Skeletal muscle cell (primary cell): ENCODE measurements at regions not wholly inside any gene's neighbourhood (a gene's known extent, or its start where the extent isn't known, plus 50 kb on each side); places are given as distances from the start of the nearest gene placed in this dataset.

ENCODE experiments used
- DNase-seq: peaks from one replicate; pipeline ENCODE4 v3.0.0-alpha.2; 2010; ENCODE audit warnings: low read depth
- H3K4me3 ChIP-seq: 2 replicates; pipeline ENCODE4 v1.5.1; 2011; ENCODE audit warnings: low read depth, mild to moderate bottlenecking, control low read depth, low read length, moderate library complexity

DNA sequence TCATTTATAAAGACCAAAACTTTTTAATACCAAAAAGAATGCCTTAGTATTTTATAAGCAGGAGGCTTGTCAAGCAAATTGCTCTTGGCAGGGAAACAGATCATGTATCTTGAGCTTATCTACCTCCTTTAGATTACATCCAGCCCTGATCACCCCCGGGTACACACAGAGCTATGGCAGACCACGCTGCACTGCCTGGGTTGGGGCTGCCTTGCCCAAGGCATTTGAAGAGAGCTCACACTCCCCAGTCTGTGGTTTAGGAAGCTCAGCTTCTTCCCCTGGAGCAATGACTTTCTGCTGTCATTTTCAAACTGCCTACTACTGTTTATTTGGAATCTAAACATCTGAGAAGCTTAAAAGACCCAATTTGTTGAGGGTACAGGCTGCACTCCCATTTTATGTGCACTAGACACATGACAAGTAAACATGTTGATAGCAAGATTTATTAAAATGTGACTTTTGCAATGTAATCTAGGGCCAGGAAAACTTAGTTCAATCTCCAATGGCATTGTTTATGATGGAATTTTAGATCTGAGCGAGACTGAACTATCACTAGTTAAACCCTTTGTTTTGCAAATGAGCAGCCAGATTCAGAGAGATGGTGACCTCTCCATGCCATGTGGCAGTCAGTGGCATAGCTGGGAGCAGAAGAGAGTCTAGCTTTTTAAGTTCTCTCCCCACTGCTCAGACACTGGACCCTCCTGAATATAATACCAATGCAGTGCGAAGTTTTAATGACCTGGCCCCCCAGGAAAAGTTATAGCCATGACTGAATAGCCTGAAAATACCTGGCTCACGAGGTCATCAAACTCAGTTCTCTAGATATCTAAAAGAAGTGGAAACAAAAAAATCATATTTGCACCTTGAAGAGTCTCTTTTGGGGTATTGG is 214.9 kb downstream of the HLX start:
- DNase-seq, result no peak
- H3K4me3 ChIP-seq, result no peak overlapping the region

DNA sequence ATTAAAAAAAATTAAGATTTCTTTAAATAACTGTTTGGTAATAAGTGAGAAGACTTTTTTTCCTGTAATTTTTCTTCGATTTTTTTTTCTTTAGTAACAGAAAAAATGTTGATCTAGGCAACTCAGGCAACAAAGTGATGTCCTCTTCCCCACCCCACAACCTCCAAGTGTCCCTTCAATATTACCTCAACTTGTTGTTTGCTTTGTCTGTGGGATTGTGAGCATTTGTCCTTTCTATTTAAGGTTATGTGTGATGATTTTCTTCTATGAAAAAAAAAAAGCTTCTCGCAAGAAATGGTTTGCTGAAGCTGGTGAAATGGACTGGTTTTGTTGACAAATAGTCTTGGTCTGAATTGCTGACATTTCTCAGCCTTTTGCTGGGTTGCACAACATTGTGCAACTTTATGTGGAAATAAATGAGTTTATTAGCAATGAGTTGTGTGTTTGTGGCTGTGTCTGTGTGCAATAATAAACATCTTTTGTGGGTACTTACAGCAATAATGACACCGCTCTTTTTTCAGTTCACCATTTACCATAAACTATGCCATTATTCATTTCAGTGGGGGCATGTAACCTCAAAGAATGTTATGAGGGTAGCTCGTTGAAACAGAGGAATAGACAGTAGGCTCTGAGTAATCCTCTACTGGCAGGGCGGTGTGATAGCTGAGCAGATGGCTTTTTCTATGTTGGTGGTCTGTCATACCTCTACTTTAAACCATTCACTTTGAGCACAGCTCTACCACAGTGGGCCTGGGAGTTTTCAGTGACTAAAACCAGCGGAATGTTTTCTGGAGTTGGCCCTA is 218.4 kb downstream of the HLX start:
- no peak overlapping the region for H3K4me3 ChIP-seq
- DNase-seq, result peak; percentile 96

DNA sequence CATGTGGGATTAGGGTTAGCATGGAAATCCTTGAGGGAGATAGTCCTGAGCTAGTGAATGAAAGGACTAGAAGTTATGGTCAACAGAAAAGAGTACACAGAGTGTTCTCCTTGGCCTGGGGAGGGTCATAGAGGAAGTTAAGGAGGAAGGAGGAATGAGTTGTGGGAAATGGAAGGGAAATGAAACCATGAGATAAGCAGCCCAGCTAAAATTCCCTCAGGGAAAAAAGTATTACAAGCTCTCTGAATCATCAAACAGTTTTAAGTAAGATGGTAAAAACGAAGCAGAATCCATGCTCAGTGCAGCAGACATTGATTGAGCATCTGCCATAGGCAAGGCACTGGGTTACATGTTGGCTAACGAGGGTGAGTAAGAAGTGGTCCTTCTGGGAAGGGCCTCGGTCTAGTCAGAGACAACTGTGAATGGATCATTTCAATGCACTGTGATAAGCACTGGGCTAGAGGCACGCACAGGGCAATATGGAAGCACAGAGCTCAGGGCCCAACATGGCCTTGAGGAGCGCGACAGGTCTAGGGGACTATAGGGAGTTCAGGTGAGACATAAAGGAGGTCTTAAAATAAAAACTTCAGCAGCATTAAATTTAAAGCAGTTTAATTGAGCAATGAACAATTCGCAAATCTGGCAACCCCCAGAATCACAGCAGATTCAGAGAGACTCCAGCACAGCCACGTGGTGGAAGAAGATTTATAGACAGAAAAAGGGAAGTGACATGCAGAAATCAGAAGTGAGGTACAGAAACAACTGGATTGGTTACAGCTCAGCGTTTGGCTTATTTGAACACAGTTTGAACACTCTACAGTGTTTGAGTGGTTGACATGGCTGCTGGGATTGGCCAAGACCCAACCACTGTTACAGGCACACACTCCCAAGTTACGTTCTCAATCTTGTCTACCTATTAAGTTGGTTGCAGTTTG is 219.5 kb downstream of the HLX start:
- H3K4me3 ChIP-seq, result no peak overlapping the region
- peak; percentile 79 for DNase-seq

DNA sequence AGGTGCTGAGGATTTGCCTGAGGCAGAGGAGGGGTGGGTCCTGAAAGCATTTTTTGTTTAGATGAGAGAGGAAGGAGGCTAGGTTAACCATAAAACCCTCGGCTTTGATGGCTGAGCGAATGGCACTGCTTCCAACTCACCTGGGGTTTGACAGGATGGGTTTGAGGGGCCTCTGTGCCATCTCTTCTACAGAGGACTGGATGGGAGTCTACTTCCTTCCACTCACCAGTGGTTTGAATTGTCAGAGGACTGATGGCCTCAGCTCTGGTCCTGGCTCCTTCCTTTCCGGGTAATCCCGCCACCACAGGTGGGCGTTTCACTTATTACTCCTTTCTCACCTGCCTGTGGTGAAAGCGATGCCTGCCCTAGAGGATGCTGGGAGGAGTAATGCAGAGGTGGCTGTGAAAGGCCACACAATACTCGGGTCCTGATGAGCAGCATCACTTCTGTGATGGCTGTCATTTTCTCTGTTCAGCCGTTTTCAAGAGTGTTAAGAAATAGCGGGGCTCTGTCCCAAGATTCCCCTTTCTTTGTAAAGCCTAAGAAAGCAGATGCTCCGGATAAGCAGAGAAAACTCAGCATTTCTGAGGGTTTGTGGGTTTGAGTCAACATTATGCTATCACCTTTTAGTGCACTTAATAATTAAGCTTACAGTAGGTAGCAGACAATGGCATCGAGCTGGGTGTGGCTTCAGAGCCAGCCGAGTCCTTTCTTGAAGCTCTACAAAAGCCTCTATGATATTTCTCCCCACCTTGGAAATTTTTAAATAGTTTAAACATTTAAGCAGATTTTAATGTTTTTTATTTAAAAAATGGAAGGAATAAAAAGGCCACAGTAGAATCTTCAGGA is 220.7 kb downstream of the HLX start:
- no peak for DNase-seq
- no peak overlapping the region for H3K4me3 ChIP-seq

DNA sequence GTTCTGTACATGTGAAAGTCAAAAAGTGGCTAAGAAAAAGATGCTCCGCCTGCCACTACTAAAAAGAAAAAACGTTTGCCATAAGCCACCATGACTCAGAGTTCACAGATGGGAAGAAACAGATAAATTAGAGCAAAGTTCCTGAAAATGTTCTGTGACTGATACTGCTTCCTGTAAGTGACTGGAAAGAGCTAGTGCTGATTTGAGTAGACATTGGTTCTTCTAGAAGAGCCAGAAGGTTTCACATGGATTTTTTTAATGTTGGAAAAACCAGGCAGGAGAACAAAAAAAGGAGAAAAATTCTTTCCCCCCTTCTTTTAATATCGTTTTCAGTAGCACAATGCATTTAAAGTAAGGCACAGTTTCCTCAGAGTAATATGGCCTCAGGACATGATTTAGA is 221.4 kb downstream of the HLX start:
- DNase-seq, result peak; percentile 89
- H3K4me3 ChIP-seq, result no peak overlapping the region

DNA sequence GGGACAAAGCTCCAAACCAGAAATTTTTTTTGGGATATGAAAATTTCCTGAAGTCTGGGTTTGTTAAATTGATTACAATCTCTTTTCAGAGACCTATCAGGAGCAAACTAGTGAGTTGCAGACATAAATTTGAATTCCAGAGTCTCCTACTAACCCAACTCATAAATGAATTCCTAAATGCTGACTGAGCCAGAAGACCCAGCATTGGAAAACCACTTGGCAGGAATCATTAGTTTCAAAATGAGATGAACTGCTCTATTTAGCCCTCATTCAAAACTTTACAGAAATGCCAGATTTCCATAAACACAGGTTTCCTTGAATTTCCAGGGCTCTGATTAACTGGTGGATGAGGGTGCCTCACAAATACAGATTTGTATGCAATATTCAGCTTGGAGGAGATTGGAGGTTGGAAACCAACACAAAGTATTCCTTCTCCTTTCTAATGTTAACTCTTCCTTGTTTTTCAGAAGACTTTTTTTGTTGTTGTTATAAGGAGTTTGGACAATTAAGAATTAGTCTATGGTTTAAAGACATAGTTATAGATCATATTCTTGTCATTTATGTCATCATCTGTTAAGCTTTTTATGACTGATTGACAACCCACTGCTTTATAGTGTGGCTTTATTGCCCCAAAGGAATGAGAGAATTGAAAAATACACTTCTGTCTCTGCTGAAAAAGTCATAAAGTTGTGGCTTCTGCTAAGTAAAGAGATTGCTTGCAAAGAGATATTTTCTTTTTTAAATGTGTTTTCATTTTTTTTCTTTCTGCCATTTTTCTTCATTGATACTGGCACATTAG is 222.8 kb downstream of the HLX start:
- DNase-seq, result peak; percentile 64
- no peak overlapping the region for H3K4me3 ChIP-seq

DNA sequence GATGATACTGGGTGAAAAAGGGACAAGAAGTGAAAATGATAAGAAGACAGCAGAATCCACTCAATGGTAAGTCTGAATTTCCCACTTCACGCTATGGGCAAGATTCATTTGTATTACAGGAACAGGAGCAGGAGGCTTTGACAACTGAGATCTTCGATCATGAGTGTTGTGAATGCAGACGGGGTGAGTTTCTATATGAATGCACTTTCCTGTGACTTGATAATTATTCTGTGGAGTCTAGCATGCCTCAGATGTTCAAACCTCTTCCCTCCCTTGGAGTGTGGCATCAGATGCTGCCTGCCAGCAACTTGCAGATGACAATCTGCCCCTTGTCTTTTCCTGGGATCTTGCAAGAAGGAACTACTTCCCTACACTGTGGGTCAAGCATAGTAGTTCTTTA is 225.4 kb downstream of the HLX start:
- no peak for DNase-seq
- no peak overlapping the region for H3K4me3 ChIP-seq

DNA sequence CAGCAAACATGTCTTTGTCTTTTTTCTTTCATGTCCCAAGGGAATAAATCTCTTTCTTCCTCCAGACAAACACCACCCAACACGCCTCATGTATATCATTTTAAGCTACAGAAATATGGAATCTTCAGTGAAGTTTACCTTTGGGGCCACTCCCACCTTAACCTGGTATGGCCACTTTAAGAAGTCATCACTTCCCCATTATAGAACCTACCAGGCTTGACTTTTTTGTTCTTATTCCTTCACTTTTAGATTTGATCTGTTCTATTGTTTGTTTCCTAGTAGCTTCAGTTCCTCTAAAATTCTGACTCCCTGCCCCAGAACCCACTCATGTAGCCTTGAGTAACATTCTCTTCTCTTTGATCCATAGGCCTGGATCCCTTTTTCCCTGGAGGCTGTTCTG is 226.3 kb downstream of the HLX start:
- no peak overlapping the region for H3K4me3 ChIP-seq
- DNase-seq, result no peak

DNA sequence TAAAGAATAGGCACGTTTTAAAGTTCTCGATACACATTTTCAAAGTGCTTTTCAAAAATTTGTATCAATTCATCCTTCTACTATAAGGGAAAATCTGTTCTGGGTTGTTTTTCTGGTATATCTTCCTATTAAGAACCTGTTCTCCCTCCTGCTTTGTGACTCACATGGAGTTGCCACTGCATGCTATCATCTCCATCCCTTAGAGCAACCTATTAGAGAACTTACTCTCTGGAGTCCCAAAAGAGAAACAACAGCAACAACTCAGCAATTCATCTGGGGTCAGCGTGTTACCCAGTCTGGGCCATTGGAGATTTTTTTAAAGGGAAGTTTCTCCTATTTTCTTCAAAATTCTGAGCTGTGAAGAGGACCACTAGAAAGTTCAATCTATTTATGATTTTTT is 227.4 kb downstream of the HLX start:
- DNase-seq, result no peak

DNA sequence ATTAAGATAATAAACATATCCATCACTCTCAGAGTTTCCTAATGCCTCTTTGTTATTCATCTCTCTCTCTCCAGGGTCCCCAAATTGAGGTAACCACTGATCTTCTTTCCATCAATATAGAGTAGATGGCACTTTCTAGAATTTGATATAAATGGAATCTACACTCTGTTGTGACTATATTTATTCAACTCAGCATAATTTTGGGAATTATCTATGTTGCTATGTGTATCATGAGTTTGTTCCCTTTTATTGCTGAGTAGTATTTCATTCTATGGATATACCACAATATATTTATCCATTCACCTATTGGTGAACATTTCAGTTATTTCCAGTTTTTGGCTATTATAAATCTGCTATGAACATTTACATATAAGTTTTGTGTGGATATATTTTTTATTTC is 230.7 kb downstream of the HLX start:
- H3K4me3 ChIP-seq, result no peak overlapping the region
- no peak for DNase-seq

More for the DNA sequence above, 227.4 kb downstream of the HLX start:
- no peak overlapping the region for H3K4me3 ChIP-seq

DNA sequence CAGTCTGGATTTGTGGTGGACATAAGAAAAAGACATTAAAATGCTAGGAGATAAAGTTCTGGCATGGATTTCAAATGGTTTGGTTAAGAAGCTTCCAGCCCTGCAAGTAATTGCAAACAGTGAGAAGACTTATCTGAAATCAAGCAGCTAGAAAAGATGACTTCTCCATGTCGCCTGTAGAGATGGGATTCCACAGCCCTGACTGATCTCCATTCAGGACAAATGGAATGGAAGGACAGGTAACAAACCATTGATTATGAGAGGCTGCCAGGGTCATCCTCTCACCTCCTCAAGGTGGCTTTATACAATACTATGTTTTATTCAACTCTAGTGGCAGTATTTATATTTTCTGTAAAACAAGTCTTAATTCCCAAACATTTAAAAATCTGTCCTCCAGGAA is 237.9 kb downstream of the HLX start:
- no peak overlapping the region for H3K4me3 ChIP-seq
- DNase-seq, result no peak

DNA sequence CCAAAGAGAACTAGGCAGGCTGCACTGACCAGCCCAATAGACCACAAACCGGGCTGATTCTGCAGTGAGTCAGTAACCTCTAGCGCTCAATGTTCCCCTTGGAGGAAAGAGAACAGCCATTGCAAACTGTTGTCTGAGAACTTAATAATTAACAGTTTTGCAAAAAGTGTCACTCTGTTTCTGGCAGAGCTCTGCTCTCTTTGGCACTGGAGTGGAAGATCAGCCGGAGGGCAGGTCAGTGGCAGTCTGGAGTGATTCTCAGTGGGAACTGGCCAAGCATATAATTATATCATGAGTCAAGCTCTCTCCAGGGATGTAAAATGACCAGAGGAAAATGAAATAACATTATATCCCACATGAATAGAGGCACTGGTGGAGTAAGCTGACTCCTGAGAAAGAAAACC is 238.3 kb downstream of the HLX start:
- peak; percentile 87 for DNase-seq
- H3K4me3 ChIP-seq, result no peak overlapping the region

DNA sequence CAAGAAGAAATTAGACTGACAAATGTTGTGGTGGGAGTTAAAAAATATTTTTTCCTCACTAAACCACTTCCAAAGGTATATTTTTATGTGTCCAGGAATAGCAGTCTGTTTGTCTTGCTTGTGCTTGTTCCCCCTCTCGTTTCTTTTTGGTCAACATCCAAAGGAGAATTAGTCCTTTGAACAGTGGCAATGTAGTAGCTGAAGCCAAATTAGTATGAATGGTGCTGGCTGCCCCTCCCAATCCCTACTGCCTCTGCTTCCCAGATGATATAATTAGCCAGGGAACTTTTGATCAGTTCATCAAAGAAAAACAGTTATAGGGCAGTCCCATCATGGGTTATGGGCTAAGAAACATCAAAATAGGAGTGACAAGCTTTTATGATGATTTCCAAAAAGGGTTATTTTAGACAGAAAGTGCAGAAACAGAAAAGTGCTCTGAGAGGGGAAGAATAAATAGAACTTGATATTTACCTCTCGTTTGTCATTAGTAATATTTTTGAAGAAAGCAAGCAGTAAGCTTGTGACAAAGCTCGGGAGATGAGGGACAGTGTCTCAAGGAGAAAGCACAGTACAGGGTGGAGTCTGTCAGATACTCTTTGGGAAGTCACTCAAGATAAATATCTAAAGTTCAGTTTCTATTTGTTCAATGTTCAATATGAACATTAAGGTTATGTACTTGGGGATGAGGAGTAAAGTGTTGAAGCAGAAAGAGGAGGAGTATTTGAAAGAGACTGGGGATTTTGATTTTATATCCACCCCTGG is 239.1 kb downstream of the HLX start:
- H3K4me3 ChIP-seq, result no peak overlapping the region
- DNase-seq, result no peak

DNA sequence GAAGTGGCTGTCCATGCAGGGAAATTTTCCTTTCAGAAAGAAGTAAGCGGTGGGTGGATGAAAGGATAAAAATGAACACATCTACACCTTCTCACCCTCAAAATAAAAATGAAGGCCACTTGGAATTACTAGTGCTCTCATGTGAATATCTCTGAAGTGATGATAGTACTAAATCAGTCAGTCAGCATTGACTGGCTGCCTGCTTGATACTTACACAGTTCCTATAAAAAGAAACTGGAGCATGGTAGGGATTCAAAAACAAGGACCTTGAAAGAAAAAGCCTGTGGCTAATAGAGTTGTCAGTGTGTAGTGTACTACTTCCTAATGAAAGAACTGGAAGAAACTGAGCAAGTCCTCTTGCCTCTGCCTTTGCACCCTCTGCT is 239.7 kb downstream of the HLX start:
- no peak overlapping the region for H3K4me3 ChIP-seq
- no peak for DNase-seq

DNA sequence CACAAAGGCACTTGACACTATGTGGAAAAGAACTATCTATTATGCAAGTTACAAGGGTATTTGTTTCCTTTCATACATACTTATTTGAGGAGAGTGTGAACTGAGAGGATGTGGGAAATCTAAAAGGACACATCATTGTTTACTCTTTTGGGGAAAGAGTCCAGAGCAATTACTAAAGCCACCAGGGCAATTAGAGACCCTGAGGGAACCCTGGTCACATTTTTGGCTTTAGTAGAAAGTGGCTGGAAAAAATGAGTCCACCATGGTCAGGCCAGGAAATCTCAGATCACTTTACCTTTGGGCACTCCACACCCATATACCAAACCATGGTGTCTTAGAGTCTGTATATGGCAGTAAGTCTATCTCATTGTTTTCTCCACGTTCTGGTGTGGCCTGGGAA is 243.3 kb downstream of the HLX start:
- no peak for DNase-seq
- H3K4me3 ChIP-seq, result no peak overlapping the region

DNA sequence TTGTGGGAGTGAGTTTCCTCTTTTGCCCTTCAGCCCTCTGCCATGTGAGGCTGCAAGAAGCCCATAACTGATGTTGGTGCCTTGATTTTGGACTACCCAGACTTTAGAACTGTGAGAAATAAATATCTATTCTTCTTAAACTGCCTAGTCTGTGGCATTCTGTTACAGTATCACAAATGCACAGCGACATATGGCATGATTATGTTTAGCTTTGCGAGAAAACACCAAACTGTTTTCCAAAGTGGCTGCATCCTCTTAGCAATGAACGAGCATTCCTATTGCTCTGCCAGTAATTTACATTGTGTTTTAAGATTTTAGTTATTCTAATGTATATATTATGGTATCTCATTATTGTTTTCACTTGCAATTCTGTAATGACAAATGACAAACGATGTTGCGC is 246.7 kb downstream of the HLX start:
- no peak for DNase-seq
- H3K4me3 ChIP-seq, result no peak overlapping the region

DNA sequence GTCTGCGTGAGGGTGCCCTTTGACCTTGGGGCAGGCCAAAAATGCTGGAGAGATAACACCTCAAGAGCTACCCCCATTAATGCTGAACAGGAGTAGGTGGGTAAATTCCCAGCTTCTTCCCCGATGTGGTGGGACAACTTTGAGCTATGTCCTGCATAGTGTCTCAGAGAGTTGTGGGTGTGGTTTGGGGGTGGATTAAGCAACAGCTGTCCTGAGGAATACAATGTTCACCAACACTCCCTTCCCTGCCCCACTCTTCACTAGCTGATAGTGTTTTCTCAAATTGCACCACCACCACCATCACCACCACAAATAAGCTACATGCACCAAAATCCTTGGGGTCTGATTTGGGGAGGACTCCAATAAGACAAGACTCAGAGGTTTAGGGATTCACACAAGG is 258.4 kb downstream of the HLX start:
- DNase-seq, result no peak
- no peak overlapping the region for H3K4me3 ChIP-seq
